Mucosa of stomach (tissue), 1 donor: ENCODE measurements at regions not wholly inside any gene's neighbourhood (a gene's known extent, or its start where the extent isn't known, plus 50 kb on each side); places are given as distances from the start of the nearest gene placed in this dataset.

Experiments used
- H3K27me3 ChIP-seq: one replicate; pipeline ENCODE4 v1.7.0; 2013; ENCODE audit warnings: mild to moderate bottlenecking, low read length; ENCODE audit not compliant: control insufficient read depth, insufficient read depth
- H3K36me3 ChIP-seq: one replicate; pipeline ENCODE4 v1.7.0; 2013; ENCODE audit warnings: low read length; ENCODE audit not compliant: control insufficient read depth, insufficient read depth
- H3K4me1 ChIP-seq: one replicate; pipeline ENCODE4 v1.7.0; 2013; ENCODE audit warnings: mild to moderate bottlenecking, low read length; ENCODE audit not compliant: control insufficient read depth, insufficient read depth
- H3K4me3 ChIP-seq: one replicate; pipeline ENCODE4 v1.7.0; 2013; ENCODE audit warnings: low read length
- H3K9ac ChIP-seq: one replicate; pipeline ENCODE4 v1.7.0; 2013; ENCODE audit warnings: mild to moderate bottlenecking, low read length, moderate library complexity
- H3K9me3 ChIP-seq: one replicate; pipeline ENCODE4 v1.7.0; 2013; ENCODE audit warnings: mild to moderate bottlenecking, low read length, moderate library complexity; ENCODE audit not compliant: control insufficient read depth
- donor health status: Pancreatic carcinoma.

GRCh38 chr11:64489831-64490441 lies 65.8 kb upstream of the SLC22A11 start:
- Histone ChIP-seq H3K9ac (no peak overlapping the region), H3K27me3 (peaks cover 16% of the 10 kb centered on the region), H3K36me3 (no peaks in the 10 kb centered on the region), H3K9me3 (no peaks in the 10 kb centered on the region), H3K4me3 (no peak overlapping the region), H3K4me1 (no peaks in the 10 kb centered on the region)

- H3K9ac ChIP-seq, result no peak overlapping the region
- no peak overlapping the region for H3K4me3 ChIP-seq
- peaks cover 16% of the 10 kb centered on the region for H3K27me3 ChIP-seq
- no peaks in the 10 kb centered on the region for H3K9me3 ChIP-seq
- H3K36me3 ChIP-seq, result no peaks in the 10 kb centered on the region
- H3K4me1 ChIP-seq, result no peaks in the 10 kb centered on the region
Measured at GRCh38 chr11:64490562-64491216, 65.1 kb upstream of the SLC22A11 start.

GRCh38 chr11:64492561-64492960 lies 63.2 kb upstream of the SLC22A11 start:
- Histone ChIP-seq H3K9ac (no peak overlapping the region), H3K9me3 (no peaks in the 10 kb centered on the region), H3K36me3 (no peaks in the 10 kb centered on the region), H3K4me1 (no peaks in the 10 kb centered on the region), H3K27me3 (peaks cover 9% of the 10 kb centered on the region), H3K4me3 (no peak overlapping the region)

GRCh38 chr11:64498136-64498535 lies 57.6 kb upstream of the SLC22A11 start:
- H3K4me1 ChIP-seq, result no peaks in the 10 kb centered on the region
- no peaks in the 10 kb centered on the region for H3K9me3 ChIP-seq
- H3K36me3 ChIP-seq, result no peaks in the 10 kb centered on the region
- H3K9ac ChIP-seq, result no peak overlapping the region
- no peaks in the 10 kb centered on the region for H3K27me3 ChIP-seq
- no peak overlapping the region for H3K4me3 ChIP-seq

- H3K4me1 ChIP-seq, result no peaks in the 10 kb centered on the region
- H3K4me3 ChIP-seq, result no peak overlapping the region
- no peaks in the 10 kb centered on the region for H3K36me3 ChIP-seq
- no peaks in the 10 kb centered on the region for H3K9me3 ChIP-seq
- no peaks in the 10 kb centered on the region for H3K27me3 ChIP-seq
- H3K9ac ChIP-seq, result no peak overlapping the region
Measured at GRCh38 chr11:64499261-64500004, 56.3 kb upstream of the SLC22A11 start.

GRCh38 chr11:64500176-64501013 lies 55.3 kb upstream of the SLC22A11 start:
- Histone ChIP-seq H3K4me3 (no peak overlapping the region), H3K9me3 (no peaks in the 10 kb centered on the region), H3K4me1 (no peaks in the 10 kb centered on the region), H3K9ac (no peak overlapping the region), H3K27me3 (peaks cover 6% of the 10 kb centered on the region), H3K36me3 (no peaks in the 10 kb centered on the region)

- Histone ChIP-seq H3K4me3 (no peak overlapping the region), H3K9ac (no peak overlapping the region), H3K27me3 (peaks cover 13% of the 10 kb centered on the region), H3K36me3 (no peaks in the 10 kb centered on the region), H3K4me1 (no peaks in the 10 kb centered on the region), H3K9me3 (no peaks in the 10 kb centered on the region)
Measured at GRCh38 chr11:64501500-64502427, 54.0 kb upstream of the SLC22A11 start.

- no peak overlapping the region for H3K9ac ChIP-seq
- no peaks in the 10 kb centered on the region for H3K36me3 ChIP-seq
- no peaks in the 10 kb centered on the region for H3K4me1 ChIP-seq
- peaks cover 13% of the 10 kb centered on the region for H3K27me3 ChIP-seq
- no peak overlapping the region for H3K4me3 ChIP-seq
- no peaks in the 10 kb centered on the region for H3K9me3 ChIP-seq
Measured at GRCh38 chr11:64502634-64503033, 53.1 kb upstream of the SLC22A11 start.

- Histone ChIP-seq H3K27me3 (peaks cover 13% of the 10 kb centered on the region), H3K4me1 (no peaks in the 10 kb centered on the region), H3K4me3 (no peak overlapping the region), H3K36me3 (no peaks in the 10 kb centered on the region), H3K9me3 (no peaks in the 10 kb centered on the region), H3K9ac (no peak overlapping the region)
Measured at GRCh38 chr11:64503186-64503753, 52.5 kb upstream of the SLC22A11 start.

GRCh38 chr11:64504999-64505398 lies 50.7 kb upstream of the SLC22A11 start:
- H3K4me1 ChIP-seq, result no peaks in the 10 kb centered on the region
- H3K9me3 ChIP-seq, result no peaks in the 10 kb centered on the region
- no peaks in the 10 kb centered on the region for H3K36me3 ChIP-seq
- no peak overlapping the region for H3K9ac ChIP-seq
- peaks cover 18% of the 10 kb centered on the region for H3K27me3 ChIP-seq
- H3K4me3 ChIP-seq, result no peak overlapping the region
